WI38 (cell line): ENCODE measurements at regions not wholly inside any gene's neighbourhood (a gene's known extent, or its start where the extent isn't known, plus 50 kb on each side); places are given as distances from the start of the nearest gene placed in this dataset.

Source experiments
- H3K4me3 ChIP-seq: 2 replicates; pipeline ENCODE4 v1.5.1; 2011; ENCODE audit warnings: low read depth, mild to moderate bottlenecking, control low read depth, low read length
- TF ChIP-seq, protein P1 (sequence below): IDR thresholded peaks from 2 replicates; pipeline ENCODE4 v1.5.1; 2012; ENCODE audit warnings: low read depth, mild to moderate bottlenecking, control low read depth, low read length

DNA sequence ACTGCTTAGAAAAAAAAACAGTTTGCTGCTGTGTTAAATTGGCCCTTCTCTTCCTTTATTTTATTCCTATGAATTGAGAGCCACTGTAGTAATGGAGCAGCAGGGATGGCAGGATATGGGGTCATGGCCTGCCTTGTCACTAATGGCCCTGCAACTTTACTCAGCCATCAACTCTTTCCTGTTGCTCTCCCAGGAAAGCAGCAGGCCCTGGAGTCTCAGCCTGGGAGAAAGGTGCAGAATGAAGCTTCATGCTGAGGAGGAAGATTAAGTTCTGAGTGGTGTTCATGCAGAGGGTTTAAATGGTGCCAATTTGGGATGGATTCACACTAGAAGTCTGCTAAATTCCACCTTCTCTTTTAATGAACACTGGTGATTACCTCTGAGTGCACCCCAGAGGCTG lies 285.6 kb downstream of the GPAT3 start:
- TF ChIP-seq, protein P1, sequence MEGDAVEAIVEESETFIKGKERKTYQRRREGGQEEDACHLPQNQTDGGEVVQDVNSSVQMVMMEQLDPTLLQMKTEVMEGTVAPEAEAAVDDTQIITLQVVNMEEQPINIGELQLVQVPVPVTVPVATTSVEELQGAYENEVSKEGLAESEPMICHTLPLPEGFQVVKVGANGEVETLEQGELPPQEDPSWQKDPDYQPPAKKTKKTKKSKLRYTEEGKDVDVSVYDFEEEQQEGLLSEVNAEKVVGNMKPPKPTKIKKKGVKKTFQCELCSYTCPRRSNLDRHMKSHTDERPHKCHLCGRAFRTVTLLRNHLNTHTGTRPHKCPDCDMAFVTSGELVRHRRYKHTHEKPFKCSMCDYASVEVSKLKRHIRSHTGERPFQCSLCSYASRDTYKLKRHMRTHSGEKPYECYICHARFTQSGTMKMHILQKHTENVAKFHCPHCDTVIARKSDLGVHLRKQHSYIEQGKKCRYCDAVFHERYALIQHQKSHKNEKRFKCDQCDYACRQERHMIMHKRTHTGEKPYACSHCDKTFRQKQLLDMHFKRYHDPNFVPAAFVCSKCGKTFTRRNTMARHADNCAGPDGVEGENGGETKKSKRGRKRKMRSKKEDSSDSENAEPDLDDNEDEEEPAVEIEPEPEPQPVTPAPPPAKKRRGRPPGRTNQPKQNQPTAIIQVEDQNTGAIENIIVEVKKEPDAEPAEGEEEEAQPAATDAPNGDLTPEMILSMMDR = no peak
- no peak overlapping the region for H3K4me3 ChIP-seq

DNA sequence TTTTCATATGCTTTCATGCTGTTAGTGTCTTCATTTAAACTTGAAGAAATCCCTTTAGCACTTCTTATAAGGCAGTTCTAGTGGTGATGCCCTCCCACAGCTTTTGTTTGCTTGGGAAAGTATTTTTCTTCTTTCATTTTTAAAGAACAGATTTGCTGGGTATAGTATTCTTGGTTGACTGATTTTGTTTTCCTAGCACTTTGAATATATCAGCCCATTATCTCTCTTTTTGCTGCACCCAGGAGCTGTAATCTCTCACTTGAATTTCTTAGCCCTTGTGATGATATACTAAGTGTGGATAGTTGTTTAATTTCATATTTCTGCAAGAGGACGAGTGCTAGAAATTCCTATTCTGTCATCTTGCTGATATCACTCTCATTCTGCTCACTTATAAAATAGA lies 283.7 kb downstream of the GPAT3 start:
- H3K4me3 ChIP-seq = no peak overlapping the region
- TF ChIP-seq, protein P1 = no peak

DNA sequence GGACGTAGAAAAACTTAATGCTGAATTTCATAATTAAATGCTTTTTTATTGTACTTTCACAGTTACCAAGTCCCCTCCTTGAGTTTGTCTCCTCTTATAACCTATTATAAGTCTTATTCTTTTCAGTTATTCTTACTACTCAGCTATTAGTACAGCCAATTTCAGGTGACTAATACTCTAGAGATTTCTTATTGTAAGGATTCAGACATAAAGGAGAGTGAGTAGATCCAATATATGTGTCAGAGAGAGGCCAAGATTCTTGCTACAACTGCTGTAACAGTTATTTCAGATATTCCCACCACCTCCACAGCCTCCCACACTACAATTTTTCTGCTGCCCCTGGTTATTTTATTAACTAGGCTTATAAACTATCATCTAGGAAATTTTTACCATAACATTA lies 274.5 kb downstream of the GPAT3 start:
- TF ChIP-seq, protein P1 = no peak
- no peak overlapping the region for H3K4me3 ChIP-seq

DNA sequence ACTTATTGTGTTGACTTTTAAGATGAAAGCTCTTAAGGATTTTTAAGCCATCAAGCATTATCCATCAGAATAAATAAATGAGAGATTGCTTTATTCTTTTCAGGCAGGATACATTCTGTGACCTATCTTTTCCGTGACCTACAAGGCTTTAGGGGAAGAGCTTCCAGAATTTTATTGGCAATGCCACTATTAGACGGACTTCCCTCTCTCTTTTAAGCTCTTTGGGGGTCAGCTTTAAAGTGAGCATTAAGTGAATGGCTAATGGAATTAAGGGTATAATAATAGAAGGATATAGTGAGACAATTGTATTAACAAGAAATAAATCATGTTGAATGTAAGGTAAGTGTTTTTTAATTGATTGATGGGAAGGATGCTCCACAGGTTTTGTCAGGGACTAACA lies 273.7 kb downstream of the GPAT3 start:
- TF ChIP-seq, protein P1 = no peak
- H3K4me3 ChIP-seq = no peak overlapping the region

DNA sequence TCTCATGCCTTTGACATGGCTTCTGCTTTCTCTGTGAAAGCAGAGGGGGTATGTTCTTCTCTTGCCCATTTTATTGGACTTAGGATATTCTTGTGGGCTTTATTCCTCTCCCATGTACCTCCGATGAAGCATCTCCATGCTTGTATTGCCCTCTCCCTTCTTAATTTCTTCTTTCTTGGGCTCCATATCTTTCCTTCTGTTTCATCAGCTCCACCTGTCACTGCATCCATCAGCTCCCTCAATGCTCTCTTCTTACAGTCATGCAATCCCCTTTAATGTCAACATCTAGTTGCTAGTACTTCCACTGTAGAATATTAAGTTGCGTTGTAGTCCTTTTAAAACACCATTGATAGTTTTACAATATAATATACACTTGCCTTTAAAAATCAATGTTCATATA lies 257.6 kb downstream of the GPAT3 start:
- TF ChIP-seq, protein P1 = no peak
- no peak overlapping the region for H3K4me3 ChIP-seq

DNA sequence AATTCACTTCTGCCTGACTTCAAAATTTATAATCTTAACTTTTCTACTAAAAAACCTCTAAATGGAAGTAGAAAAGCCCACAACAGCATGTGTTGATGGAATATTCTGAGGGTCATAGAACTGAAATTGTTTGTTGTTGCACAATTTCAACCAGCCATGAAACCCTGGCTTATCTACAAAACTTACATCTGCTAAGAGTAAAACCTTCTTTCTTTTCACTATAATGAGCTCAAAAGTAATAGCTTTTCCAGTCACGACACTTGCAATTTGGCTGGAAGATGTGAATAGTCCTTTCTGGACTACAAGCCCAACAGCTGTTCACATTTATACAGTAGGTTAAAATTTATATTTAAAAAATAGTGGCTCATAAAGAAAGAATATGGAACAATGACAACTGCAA lies 250.0 kb downstream of the GPAT3 start:
- no peak overlapping the region for H3K4me3 ChIP-seq
- TF ChIP-seq, protein P1 = no peak

DNA sequence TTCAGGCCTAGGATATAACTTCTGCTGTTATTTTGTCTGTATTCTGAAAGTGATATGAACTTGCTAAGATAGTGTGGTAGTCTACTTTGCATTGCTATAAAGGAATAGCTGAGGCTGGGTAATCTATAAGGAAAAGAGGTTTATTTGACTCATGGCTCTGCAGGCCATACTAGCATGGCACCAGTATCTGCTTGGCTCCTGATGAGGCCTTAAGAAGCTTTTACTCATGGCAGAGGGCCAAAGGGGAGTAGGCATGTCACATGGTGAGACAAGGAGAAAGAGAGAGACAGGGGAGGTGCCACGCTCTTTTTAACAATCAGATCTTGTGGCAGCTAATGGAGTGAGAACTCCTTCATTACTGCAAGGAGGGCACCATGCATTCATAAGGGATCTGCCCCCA lies 247.3 kb downstream of the GPAT3 start:
- H3K4me3 ChIP-seq = no peak overlapping the region
- TF ChIP-seq, protein P1 = no peak

DNA sequence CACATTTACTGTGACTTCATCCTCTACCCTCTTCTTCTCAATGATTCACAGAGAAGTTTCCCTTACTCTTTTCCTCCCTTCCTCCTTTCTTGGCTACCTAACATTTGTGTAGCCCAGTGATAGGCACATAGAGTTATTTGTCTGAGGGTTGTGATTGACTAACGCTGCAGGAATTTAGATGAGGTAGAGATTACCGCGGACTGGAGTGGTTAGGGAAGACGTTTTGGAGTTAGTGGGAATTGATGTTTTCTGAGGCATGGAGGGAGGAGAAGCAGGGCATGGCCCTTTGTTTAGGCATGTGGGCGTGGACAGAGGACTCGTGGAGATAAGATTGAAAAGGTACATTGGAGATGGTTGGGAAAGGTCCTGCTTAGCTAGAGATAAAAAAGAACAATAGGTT lies 246.7 kb downstream of the GPAT3 start:
- TF ChIP-seq, protein P1 = no peak
- H3K4me3 ChIP-seq = no peak overlapping the region
